Thymus (tissue), 11 donors: ENCODE measurements at regions not wholly inside any gene's neighbourhood (a gene's known extent, or its start where the extent isn't known, plus 50 kb on each side); places are given as distances from the start of the nearest gene placed in this dataset.

ENCODE experiments used
- DNase-seq, 9 donors: peaks; one replicate each; pipeline ENCODE4 v3.0.0-alpha.2; 2013; ENCODE audit warnings: low spot score in 9 of 9, low read depth in 6 of 9, missing footprints in 1 of 9
- H3K27ac ChIP-seq, 2 donors: one replicate each; pipeline ENCODE4 v1.5.1; 2013; ENCODE audit warnings: control low read depth in 1 of 2, low read depth in 1 of 2, low read length in 1 of 2, mild to moderate bottlenecking in 1 of 2, moderate library complexity in 1 of 2
- H3K27me3 ChIP-seq, 2 donors: one replicate each; pipeline ENCODE4 v1.5.1; 2013; ENCODE audit warnings: low read length in 1 of 2; ENCODE audit not compliant: control insufficient read depth in 2 of 2, insufficient read depth in 1 of 2
- H3K36me3 ChIP-seq, 2 donors: one replicate each; pipeline ENCODE4 v1.5.1; 2013; ENCODE audit warnings: low read length in 1 of 2, mild to moderate bottlenecking in 1 of 2, moderate library complexity in 1 of 2; ENCODE audit not compliant: control insufficient read depth in 2 of 2, insufficient read depth in 2 of 2
- H3K4me1 ChIP-seq, 2 donors: one replicate each; pipeline ENCODE4 v1.5.1; 2013; ENCODE audit warnings: low read length in 2 of 2; ENCODE audit not compliant: control insufficient read depth in 2 of 2, insufficient read depth in 2 of 2
- H3K4me3 ChIP-seq, 2 donors: one replicate each; pipeline ENCODE4 v1.5.1; 2013; ENCODE audit warnings: low read length in 2 of 2, control low read depth in 1 of 2, mild to moderate bottlenecking in 1 of 2
- H3K9me3 ChIP-seq, 2 donors: one replicate each; pipeline ENCODE4 v1.5.1; 2013; ENCODE audit warnings: low read length in 1 of 2, mild to moderate bottlenecking in 1 of 2; ENCODE audit not compliant: control insufficient read depth in 2 of 2, insufficient read depth in 1 of 2
- WGBS: extraction: QIAGEN DNeasy Blood & Tissue Kit; methylation state at CpG from one replicate; pipeline ENCODE4 v1.1.7; 2013; 5-methylcytosine and 5-hydroxymethylcytosine counted together
- donor health status: healthy.

DNA sequence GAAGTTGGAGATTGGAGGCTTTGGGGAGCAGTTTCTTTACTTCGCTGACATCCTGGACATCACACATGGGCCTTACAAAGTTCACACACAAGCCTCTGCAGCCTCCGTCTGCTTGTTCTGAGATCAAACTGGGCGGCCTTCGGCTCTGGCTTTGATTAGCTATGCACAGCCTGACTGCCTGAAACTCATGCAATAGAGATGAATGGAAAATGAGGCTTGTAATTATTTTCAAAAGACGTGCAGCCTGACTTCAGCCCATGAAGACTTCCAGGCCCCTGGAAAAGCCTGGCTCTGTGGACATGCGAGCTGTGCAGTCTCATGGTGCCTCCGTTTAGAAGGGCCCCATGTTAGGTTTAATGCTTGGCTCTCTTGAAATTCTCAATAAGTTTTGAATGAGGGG lies 480.5 kb upstream of the SULF2 start:
- Histone ChIP-seq H3K27ac (no peak overlapping the region), H3K4me3 (no peak overlapping the region), H3K36me3 (no peaks in the 10 kb centered on the region), H3K27me3 (peaks cover 0 to 3% of the 10 kb centered on the region in 2 donors), H3K9me3 (no peaks in the 10 kb centered on the region), H3K4me1 (no peaks in the 10 kb centered on the region)
- WGBS: 89% methylated on average over 7 of the region's 7 CpGs
- DNase-seq: no peak

DNA sequence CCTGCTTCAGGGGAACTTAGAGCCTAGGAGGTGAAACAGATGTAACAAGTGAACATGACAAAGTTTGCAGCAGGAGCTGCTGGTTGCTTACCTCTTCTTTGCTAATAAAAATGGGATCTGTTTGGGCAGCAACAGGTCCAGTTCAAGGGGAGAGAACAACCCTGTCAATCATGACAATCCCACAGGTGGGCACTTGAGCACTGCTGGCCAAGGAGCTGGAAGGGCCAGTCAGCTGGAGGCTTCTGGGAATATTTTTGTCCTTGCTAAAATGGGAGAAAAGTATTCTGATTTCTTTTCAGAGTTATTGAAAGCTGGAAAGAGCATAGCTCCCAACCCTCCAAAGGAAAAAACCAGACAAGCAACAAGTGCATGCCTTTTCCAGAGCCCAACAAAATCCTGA lies 477.7 kb upstream of the SULF2 start:
- DNase-seq: no peak
- Histone ChIP-seq H3K4me1 (no peaks in the 10 kb centered on the region), H3K27me3 (peaks cover 0 to 3% of the 10 kb centered on the region in 2 donors), H3K4me3 (no peak overlapping the region), H3K36me3 (no peaks in the 10 kb centered on the region), H3K27ac (no peak overlapping the region), H3K9me3 (no peaks in the 10 kb centered on the region)

DNA sequence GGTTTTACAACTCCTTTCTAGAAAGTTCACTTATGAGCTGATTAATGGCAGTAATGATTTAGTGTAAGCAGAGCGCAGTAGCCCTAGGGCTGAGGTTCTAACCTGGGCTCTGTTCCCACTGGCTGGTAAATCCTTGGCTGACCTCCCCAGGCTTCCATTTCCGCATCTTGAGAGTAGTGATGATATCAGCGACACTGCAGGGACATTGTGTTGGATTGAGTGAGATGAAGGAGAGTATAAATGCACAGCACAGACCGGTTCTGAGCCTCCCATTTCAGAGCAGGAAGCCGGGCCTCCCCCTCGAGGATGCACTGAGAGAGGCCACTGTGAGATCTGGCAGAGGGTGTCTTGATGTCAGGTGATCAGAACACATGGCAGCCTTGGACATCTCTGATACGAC lies 477.2 kb upstream of the SULF2 start:
- Histone ChIP-seq H3K36me3 (no peaks in the 10 kb centered on the region), H3K4me1 (no peaks in the 10 kb centered on the region), H3K9me3 (no peaks in the 10 kb centered on the region), H3K4me3 (no peak overlapping the region), H3K27ac (no peak overlapping the region), H3K27me3 (peaks cover 0 to 3% of the 10 kb centered on the region in 2 donors)
- peak in 2 of 9 donors; percentile 3 to 5 for DNase-seq
- 86% methylated on average over 7 of the region's 7 CpGs for WGBS

DNA sequence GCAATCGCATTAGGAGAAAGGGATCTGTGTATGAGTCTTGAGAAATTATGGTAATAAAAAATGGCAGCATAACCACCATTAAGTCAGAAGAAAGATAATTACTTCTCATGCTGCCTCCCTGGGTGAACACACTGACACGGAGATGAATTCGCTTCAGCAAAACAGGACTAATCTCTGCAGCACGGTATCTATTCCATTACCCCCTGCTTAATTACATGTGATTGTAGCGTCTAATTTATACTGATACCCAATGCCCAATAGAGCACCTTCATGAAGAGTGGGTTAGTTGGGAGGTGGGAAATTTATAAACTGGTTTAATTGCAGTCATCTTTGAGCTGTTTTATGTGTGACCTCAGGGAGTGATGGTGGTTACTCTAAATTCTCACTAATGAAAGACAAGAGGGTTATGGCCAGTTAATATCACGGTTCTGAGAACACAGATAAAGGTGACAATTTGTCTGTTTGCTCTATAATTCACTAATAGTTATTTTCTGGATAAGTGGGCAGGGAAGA lies 476.2 kb upstream of the SULF2 start:
- no peaks in the 10 kb centered on the region for H3K4me1 ChIP-seq
- peaks cover 0 to 3% of the 10 kb centered on the region in 2 donors for H3K27me3 ChIP-seq
- H3K27ac ChIP-seq: no peak overlapping the region
- no peak for DNase-seq
- H3K9me3 ChIP-seq: no peaks in the 10 kb centered on the region
- no peak overlapping the region for H3K4me3 ChIP-seq
- H3K36me3 ChIP-seq: no peaks in the 10 kb centered on the region
- 96% methylated on average over 6 of the region's 6 CpGs for WGBS

DNA sequence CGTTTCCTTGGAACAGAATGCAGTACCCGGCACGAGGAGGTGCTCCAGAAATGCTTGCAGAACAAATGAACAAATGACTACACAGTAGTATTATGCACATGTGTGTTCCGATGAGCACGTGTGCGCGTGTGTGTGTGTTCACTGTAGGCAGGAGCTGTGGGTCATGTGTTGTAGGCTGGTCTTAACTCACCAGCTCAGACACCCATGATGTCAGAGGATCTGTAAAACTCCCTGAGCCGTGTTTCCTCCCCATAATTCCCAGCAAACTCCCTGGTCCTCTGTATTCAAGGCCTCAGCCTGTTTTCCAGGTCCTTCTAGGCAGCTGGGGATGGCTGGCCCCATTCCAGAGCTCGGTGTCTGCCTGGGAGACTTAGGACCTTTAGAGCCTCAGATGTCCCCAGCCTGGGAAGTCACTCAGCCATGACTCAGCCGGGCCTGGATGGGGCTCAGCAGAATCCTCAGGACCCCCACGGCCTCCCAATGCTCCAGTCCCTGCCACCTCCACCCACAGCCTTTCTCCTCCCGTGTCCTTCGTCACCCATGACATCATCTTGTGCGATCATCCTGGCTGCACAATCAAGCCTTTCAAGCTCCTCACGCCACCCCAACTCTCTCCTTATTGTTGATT lies 475.0 kb upstream of the SULF2 start:
- Histone ChIP-seq H3K4me1 (no peaks in the 10 kb centered on the region), H3K36me3 (no peaks in the 10 kb centered on the region), H3K4me3 (no peak overlapping the region), H3K27me3 (peaks cover 0 to 3% of the 10 kb centered on the region in 2 donors), H3K27ac (no peak overlapping the region), H3K9me3 (no peaks in the 10 kb centered on the region)
- 89% methylated on average over 15 of the region's 15 CpGs for WGBS
- no peak for DNase-seq

DNA sequence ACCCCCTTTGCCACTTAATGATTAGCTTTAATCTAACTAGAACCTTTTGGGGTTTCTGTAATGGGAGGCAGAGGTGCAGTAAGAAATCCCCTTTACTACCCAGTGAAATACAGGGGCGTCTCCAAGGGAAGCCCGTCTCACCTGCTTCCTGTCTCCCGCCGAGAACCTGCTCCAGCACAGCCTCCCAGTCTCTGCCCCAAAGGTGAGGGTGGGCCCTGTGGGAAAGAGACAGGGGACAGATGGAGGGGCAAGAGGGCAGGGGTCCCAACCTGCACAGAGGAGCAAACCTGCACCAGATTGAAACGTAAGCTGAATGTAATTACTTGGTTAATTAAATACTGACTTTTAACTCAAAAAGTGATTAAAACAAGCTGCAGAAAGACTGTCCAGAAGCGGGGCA lies 474.2 kb upstream of the SULF2 start:
- no peak overlapping the region for H3K27ac ChIP-seq
- no peaks in the 10 kb centered on the region for H3K36me3 ChIP-seq
- no peak for DNase-seq
- no peak overlapping the region for H3K4me3 ChIP-seq
- no peaks in the 10 kb centered on the region for H3K4me1 ChIP-seq
- H3K9me3 ChIP-seq: no peaks in the 10 kb centered on the region
- WGBS: 60% methylated on average over 6 of the region's 6 CpGs
- peaks cover 0 to 3% of the 10 kb centered on the region in 2 donors for H3K27me3 ChIP-seq

DNA sequence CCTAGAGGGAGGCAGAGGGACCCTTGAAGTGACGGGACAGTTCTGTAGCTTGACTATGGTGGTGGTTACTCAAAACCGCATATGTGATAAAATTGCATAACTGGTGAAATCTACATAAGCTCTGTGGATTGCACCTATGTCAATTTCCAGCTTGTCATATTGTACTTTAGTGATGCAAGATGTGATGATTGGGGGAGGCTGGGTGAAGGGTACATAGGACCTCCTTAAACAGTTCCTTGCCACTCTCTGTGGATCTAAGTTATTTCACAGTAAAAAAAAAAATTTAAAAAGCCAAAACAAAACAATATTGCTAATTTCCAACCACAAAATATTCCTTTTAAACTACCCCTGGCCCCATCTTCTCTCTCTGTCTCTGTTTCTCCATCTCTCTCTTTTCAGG lies 472.6 kb upstream of the SULF2 start:
- no peaks in the 10 kb centered on the region for H3K27me3 ChIP-seq
- H3K9me3 ChIP-seq: no peaks in the 10 kb centered on the region
- H3K4me3 ChIP-seq: no peak overlapping the region
- no peak for DNase-seq
- H3K27ac ChIP-seq: no peak overlapping the region
- no peaks in the 10 kb centered on the region for H3K36me3 ChIP-seq
- WGBS: 98% methylated on average over 2 of the region's 2 CpGs
- H3K4me1 ChIP-seq: no peaks in the 10 kb centered on the region

DNA sequence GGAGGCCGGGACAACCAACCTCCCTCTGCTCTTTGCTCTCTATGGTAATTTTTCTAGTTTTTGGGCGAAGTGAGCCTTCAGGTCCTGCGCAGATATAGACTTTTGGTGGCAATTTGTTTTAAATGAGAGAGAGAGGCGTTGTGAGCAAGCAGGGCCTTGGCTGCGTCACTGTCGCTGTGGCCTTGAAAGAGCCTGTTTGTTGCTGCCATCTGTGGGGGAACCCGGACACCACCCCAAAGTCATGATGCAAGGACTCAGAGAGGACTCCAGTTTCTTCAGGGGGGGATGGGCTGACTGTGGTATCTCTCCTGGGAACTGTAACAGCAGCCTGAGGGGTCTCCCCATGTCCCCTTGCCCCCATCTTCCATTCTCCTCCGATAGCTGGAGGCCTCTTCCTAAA lies 462.7 kb upstream of the SULF2 start:
- Histone ChIP-seq H3K27me3 (no peaks in the 10 kb centered on the region), H3K27ac (no peak overlapping the region), H3K4me1 (no peaks in the 10 kb centered on the region), H3K4me3 (no peak overlapping the region), H3K9me3 (no peaks in the 10 kb centered on the region), H3K36me3 (no peaks in the 10 kb centered on the region)
- 96% methylated on average over 8 of the region's 8 CpGs for WGBS
- no peak for DNase-seq

DNA sequence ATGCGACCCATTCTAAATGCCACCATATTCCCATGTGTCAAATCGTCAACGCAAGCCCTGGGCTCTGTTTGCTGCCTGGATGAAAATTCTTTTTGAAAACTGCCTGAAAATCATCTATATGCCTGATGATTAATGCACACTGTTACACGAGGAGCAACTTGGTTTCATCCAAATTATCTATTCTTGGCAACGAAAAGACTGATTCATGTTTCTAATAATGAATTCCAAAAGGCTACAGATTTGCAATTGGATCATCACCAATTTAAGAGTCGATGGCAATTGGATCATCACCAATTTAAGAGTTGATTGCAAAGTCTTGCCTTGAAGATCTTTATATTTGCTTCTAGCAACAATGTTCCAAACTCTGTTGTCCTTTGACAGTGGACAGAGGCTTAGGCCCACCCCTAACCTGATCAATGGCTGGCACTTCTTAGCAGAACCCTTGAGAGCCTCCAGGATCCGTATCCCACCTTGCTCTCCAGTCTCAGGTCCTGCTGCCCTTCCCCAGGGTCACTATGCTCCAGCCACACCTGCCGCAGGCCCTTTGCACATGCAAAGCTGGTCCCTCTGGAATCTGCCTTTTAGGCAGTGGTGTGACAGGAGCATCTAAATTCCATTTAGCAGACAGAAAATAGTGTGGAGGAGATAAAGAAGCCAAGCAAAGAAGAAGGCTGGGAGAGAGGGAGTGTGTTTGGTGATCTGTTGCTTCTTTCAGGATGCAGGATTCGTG lies 460.9 kb upstream of the SULF2 start:
- Histone ChIP-seq H3K9me3 (no peaks in the 10 kb centered on the region), H3K27me3 (no peaks in the 10 kb centered on the region), H3K36me3 (no peaks in the 10 kb centered on the region), H3K4me3 (no peak overlapping the region), H3K4me1 (no peaks in the 10 kb centered on the region), H3K27ac (no peak overlapping the region)
- 90% methylated on average over 9 of the region's 9 CpGs for WGBS
- DNase-seq: no peak
